ENCODE measurements at regions not wholly inside any gene's neighbourhood (a gene's known extent, or its start where the extent isn't known, plus 50 kb on each side); places are given as distances from the start of the nearest gene placed in this dataset.

GRCh38 chr3:178320456-178321351, 215.5 kb upstream of the KCNMB2 start:
- peak overlapping the region in 2 of 4 donors; percentile 45 to 70 for H3K27ac ChIP-seq
- intact Hi-C loops (cut with DNase I), result loop anchor here in 1 of 3 donors (10.0 kb wide), 1 partner anchor 1266 kb away; no protein-coding TSS in a partner anchor
- no peak for FAIRE-seq
- no peaks in the 10 kb centered on the region for H3K27me3 ChIP-seq
- ATAC-seq, result peak; percentile 97 to 98 (median 98)
- no peaks in the 10 kb centered on the region for H3K36me3 ChIP-seq
- no peak for TF ChIP-seq CTCF (IDR thresholded peaks at IDR 0.05)
- no peak overlapping the region for H3K4me3 ChIP-seq
- WGBS, 2 donors, result 32 to 37% methylated on average over 4 of the region's 4 CpGs
- H3K4me1 ChIP-seq, result peaks cover 3 to 20% (median 18%) of the 10 kb centered on the region in 3 donors
- no peaks in the 10 kb centered on the region for H3K9me3 ChIP-seq
- DNase-seq, result peak in 5 of 6 donors; percentile 26 to 69 (median 58)

DNA sequence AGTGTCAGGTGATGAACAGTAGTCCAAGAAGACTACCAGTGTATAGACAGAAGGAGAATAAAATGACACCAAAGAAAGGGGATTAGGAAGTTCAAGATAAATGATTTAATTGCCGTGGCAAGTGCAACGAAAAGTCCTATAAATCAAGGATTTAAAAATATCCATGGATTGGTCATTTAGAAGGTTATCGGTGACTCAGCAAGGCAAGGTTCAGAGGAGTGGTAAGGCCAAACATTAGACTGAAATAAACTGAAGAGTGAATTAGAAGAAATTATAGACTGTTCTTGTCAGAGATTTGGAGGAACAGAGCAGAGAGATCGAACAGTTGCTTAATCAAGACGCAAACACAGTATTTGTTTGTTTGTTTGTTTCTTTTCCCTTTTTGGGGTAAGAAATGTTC, 211.9 kb upstream of the KCNMB2 start:
- intact Hi-C loops (cut with DNase I), result loop anchor here in 1 of 3 donors (10.0 kb wide), 1 partner anchor 1270 kb away; no protein-coding TSS in a partner anchor
- H3K4me3 ChIP-seq, result no peak overlapping the region
- ATAC-seq (no peak), DNase-seq (no peak), FAIRE-seq (no peak)
- peaks cover 3 to 20% (median 18%) of the 10 kb centered on the region in 3 donors for H3K4me1 ChIP-seq
- TF ChIP-seq CTCF (IDR thresholded peaks at IDR 0.05), result no peak
- no peaks in the 10 kb centered on the region for H3K36me3 ChIP-seq
- H3K27ac ChIP-seq, result no peak overlapping the region
- H3K27me3 ChIP-seq, result no peaks in the 10 kb centered on the region
- 85 to 86% methylated on average over 5 of the region's 5 CpGs for WGBS, 2 donors
- H3K9me3 ChIP-seq, result no peaks in the 10 kb centered on the region

- Histone ChIP-seq H3K27me3 (no peaks in the 10 kb centered on the region), H3K4me1 (peaks cover 3 to 12% (median 10%) of the 10 kb centered on the region in 3 donors), H3K36me3 (no peaks in the 10 kb centered on the region), H3K27ac (no peak overlapping the region), H3K9me3 (no peaks in the 10 kb centered on the region), H3K4me3 (no peak overlapping the region)
- intact Hi-C loops (cut with DNase I), result loop anchor here in 1 of 3 donors (10.0 kb wide), 1 partner anchor 1271 kb away; no protein-coding TSS in a partner anchor
- TF ChIP-seq CTCF (IDR thresholded peaks at IDR 0.05), result peak in 2 of 4 donors; percentile 5 to 18
- WGBS, 2 donors, result 3 to 6% methylated on average over 1 of the region's 1 CpG
- DNase-seq (no peak), ATAC-seq (peak in 3 of 4 donors; percentile 29 to 46 (median 42)), FAIRE-seq (peak; percentile 93)
These were observed 210.9 kb upstream of the KCNMB2 start for GRCh38 chr3:178325330-178325729.

DNA sequence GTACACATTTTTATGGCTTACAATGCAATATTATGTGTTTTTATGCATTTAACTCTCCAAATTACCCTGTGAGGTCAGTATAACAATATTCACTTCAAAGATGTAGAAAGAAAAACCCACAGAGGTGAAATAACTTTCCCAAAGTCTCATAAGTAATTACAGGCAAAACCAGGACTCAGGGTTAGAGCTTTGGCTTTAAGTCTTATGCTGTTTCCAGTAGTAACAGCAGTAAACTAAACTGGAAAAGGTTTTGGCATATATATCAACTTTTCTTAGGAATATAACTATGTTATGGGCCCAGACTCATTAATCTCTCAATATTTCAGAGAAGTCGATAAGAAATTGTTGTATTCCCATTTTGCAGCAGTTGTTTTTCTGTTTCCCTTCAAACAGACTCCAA, 206.3 kb upstream of the KCNMB2 start:
- DNase-seq (no peak), ATAC-seq (no peak), FAIRE-seq (no peak)
- 69 to 83% methylated on average over 1 of the region's 1 CpG for WGBS, 2 donors
- Histone ChIP-seq H3K36me3 (no peaks in the 10 kb centered on the region), H3K27ac (no peak overlapping the region), H3K4me3 (no peak overlapping the region), H3K4me1 (no peaks in the 10 kb centered on the region), H3K9me3 (no peaks in the 10 kb centered on the region), H3K27me3 (no peaks in the 10 kb centered on the region)
- intact Hi-C loops (cut with DNase I), result loop anchor here in 1 of 3 donors (10.0 kb wide), 1 partner anchor 1275 kb away; no protein-coding TSS in a partner anchor
- no peak for TF ChIP-seq CTCF (IDR thresholded peaks at IDR 0.05)

DNA sequence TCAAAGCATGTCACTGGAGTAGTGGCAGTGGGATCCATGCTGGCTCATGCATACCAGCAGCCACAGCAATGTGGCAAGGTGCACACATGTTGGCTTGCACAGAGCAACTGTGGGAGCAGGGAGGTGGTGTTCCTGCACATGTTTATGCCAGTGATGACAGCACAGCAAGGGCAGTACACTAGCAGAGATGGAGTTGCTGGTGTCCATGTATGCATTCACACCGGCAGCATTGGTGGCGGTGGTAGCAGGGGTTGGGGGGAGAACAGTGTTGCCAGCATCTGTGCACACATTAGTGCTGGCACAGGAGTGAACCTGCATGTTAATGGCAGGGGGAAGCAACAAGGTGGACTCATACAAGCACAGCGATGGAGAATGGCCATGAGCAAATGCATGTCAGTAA, 202.0 kb upstream of the KCNMB2 start:
- no peak overlapping the region for H3K4me3 ChIP-seq
- H3K27me3 ChIP-seq, result no peaks in the 10 kb centered on the region
- no peak for TF ChIP-seq CTCF (IDR thresholded peaks at IDR 0.05)
- no peak for ATAC-seq
- no peaks in the 10 kb centered on the region for H3K9me3 ChIP-seq
- H3K4me1 ChIP-seq, result no peaks in the 10 kb centered on the region
- 98 to 100% methylated on average over 3 of the region's 3 CpGs for WGBS, 2 donors
- intact Hi-C loops (cut with DNase I), result no loop called here
- FAIRE-seq, result no peak
- no peak overlapping the region for H3K27ac ChIP-seq
- no peaks in the 10 kb centered on the region for H3K36me3 ChIP-seq
- no peak for DNase-seq

Measured in pancreas (tissue), 10 donors.